CD4-positive, alpha-beta T cell treated with Interleukin-21 for 1 hour (primary cell): ENCODE measurements at regions not wholly inside any gene's neighbourhood (a gene's known extent, or its start where the extent isn't known, plus 50 kb on each side); places are given as distances from the start of the nearest gene placed in this dataset.
"Not testable (repeated sequence)": the region's sequence is repeated elsewhere in the genome, so short reads cannot be mapped to it uniquely, and the experiment has no call there.

Experiments used
- DNase-seq: peaks from one replicate; pipeline ENCODE4 v3.0.0-alpha.2; 2020

DNA sequence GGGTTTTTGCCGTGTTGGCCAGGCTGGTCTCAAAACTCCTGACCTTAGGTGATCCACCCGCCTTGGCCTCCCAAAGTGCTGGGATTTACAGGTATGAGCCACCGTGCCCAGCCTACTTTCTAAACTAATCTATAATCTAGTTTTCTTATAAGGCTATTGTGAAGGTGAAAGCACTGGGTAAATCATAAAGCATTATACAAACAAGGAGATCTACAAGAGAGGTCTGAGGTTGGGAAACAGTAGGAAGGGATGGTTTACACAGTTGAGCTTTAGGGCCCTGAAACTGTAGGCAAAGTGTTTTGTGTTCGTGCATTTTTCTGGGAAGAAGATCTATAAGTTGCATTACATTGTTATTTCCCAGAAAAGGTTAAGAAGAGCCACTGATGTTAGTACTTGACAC lies 84.9 kb upstream of the MED13 start:
- DNase-seq: no peak

DNA sequence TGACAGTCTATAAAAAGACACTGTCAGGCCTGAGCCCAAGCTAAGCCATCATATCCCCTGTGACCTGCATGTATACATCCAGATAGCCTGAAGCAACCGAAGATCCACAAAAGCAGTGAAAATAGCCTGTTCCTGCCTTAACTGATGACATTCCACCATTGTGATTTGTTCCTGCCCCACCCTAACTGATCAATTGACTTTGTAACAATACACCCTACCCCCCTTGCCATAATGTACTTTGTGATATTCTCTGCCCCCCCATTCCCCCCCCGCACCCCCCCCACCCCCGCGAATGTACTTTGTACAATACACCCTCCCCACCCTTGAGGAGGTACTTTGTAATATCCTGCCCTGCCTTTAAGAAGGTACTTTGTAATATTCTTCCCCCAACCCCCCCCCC lies 82.2 kb upstream of the MED13 start:
- DNase-seq: no peak

DNA sequence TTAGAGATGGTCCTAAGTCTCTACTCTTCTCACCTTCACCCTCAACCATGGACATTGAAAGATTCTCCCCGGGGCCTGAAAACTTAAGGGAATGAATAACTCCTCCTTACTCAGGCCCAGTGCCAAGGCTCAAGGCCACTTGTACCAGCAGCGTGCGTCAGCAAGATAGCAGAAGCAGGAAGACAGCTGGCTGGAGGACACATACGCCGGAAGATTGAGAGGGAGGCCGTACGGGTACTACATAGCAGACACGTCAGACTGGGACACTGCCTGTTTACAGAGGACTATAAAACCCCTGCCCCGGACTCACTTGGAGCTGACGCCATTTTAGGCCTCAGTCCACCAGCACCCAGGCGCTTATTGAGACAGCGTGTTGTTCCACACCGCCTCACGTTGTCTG lies 75.8 kb upstream of the MED13 start:
- no peak for DNase-seq

GRCh38 chr17:62140376-62140775 lies 75.3 kb upstream of the MED13 start:
- no peak for DNase-seq

- DNase-seq: not testable (repeated sequence)
Observed at GRCh38 chr17:62139690-62140354, 74.7 kb upstream of the MED13 start.

DNA sequence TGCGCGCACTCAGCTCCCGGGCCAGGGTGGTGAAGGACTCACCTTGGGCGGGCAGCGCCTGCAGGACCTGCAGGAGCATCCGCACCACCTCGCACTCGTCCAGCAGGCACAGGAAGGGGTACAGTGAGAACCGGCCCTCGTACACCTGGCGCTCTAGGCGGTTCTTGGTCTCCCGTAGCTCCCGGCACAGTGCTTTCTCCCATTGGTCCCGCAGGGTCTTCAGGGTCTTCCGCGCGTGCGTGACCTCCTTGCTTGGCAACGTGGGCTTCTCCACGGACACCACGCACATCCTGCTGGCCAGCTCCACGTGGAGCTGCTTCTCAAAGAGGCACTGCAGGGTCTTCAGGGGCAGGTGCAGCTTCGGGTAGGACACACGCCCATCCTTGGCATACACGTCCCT lies 74.1 kb upstream of the MED13 start:
- no peak for DNase-seq

GRCh38 chr17:62138676-62139121 lies 73.6 kb upstream of the MED13 start:
- DNase-seq: not testable (repeated sequence)

DNA sequence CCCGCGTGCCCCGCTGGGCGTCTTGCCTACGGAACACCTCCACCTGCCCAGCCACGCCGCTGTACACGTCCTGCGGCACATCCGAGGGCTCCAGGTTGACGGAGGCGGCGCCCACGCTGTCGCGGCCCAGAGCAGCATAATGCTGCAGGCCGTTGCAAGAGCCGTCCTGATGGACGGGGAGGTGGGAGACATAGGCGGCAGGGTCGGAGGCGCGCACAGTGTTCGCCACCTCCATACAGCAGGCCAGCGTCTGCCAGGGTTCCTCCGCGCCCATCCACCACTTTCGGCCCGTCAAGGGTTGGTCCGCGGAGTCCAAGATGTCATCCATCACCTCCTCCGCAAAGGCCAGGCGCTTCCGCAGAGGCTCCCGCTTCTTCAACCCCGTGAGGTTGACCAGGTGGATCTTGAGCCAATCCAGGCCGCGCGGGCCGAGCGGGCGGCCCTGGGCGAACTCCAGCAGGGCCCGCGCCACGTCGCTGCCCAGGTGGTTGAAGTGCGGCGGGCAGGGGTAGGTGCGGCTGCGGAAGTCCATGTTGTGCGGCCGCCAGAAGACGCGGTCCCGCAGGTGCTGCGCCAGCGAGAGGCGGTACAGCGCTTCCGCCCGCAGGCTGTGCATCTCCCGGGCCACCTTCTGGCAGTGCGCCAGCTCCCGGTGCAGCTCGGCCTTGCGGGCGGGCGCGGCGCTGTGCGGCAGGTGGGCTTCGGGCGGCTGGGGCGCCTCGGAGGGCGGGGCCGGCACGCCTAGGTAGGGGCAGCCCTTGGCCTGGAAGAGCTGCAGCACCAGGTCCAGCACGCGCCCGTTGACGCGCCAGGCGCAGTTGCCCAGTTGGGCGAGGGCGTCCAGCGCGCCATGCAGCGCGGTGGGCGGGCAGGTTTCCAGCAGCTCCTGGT lies 72.9 kb upstream of the MED13 start:
- DNase-seq: peak; percentile 1

- not testable (repeated sequence) for DNase-seq
Observed at GRCh38 chr17:62137013-62137733, 72.1 kb upstream of the MED13 start.

GRCh38 chr17:62135742-62136141 lies 70.7 kb upstream of the MED13 start:
- DNase-seq: no peak

- not testable (repeated sequence) for DNase-seq
Observed at GRCh38 chr17:62135096-62135495, 70.0 kb upstream of the MED13 start.

- DNase-seq: no peak
Observed at GRCh38 chr17:62134397-62134796, 69.3 kb upstream of the MED13 start.

DNA sequence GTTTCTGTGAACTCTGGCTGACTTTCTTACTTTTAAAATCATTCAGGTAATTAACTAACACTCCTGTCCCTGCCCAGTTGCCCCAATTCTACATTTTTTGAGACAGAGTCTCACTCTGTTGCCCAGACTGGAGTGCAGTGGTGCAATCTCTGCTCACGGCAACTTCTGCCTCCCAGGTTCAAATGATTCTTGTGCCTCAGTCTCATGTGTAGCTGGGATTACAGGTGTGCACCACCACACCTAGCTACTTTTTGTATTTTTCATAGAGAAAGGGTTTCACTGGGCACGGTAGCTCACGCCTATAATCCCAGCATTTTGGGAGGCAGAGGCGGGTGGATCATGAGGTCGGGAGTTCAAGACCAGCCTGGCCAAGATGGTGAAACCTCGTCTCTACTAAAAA lies 66.2 kb upstream of the MED13 start:
- DNase-seq: not testable (repeated sequence)

DNA sequence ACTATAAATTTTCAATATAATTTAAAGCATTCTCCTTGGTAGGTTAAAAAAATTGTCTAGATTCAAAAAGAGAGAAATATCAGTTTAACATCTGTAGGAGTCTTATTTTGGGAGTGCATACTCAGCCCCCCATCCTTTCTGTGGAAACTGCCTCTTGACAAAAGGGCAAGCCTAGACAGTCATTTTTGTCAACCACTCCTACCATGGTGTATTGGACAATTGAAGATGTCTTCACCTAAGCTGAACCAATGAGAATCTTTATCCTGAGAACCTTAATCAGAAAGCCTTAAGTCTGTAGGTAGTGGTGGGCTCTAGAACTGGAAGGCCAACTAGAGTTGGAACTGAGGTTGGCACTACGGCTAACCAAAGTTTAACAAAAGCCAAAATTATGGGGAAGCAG lies 65.7 kb upstream of the MED13 start:
- no peak for DNase-seq

DNA sequence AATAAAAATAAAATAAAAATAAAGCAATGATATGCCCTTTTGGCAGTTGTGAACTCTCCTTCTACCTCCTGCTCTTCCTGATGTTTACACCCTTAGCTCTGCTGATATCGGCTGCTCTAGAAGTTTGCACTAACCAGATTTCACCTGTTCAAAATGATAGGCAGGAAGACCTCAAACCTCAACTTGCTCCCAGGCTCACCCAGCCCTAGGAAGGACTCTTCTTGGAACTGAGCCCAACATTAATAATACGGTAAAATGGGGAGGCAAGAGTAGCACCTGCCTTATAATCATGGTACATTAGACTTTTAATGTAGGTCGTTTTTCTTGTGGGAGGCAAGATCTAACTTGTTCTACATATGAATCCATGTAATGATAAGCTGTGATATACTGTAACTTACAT lies 61.2 kb upstream of the MED13 start:
- no peak for DNase-seq

GRCh38 chr17:62125307-62125706 lies 60.2 kb upstream of the MED13 start:
- DNase-seq: no peak

- DNase-seq: no peak
Observed at GRCh38 chr17:62121025-62121730, 56.1 kb upstream of the MED13 start.

DNA sequence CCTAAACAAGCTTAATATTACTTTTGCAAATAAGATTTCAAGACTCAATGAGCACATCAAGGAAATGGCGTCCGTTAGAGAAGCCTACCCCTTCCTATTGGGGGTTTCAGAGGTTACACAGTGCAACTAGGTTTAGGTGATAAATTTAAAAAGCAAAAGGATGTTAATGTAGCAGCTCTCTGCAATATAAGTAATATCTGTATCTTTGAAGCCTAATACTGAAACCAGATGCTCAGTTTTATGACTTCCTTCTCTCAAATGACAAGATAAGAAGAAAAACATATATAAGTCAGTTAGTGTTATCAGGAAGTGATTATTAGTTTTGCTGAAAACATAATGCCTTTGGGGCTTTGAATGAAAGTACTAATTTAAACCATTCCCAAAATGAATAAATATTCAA lies 54.3 kb upstream of the MED13 start:
- DNase-seq: no peak
